Fibroblast of lung (primary cell): ENCODE measurements at regions not wholly inside any gene's neighbourhood (a gene's known extent, or its start where the extent isn't known, plus 50 kb on each side); places are given as distances from the start of the nearest gene placed in this dataset.

ENCODE experiments used
- DNase-seq, 2 donors: peaks; one replicate each; pipeline versions ENCODE4 v3.0.0 to v3.0.0-alpha.2; 2010; ENCODE audit warnings: low read depth in 2 of 2
- H2AFZ ChIP-seq: 2 replicates; pipeline ENCODE4 v1.5.1; 2012; ENCODE audit warnings: low read length, control low read depth, inconsistent platforms
- H3K27ac ChIP-seq: 2 replicates; pipeline ENCODE4 v1.5.1; 2011; ENCODE audit warnings: low read length, control low read depth; ENCODE audit not compliant: insufficient read depth
- H3K27me3 ChIP-seq: 2 replicates; pipeline ENCODE4 v1.5.1; 2011; ENCODE audit warnings: mild to moderate bottlenecking, low read length; ENCODE audit not compliant: control insufficient read depth, insufficient read depth
- H3K36me3 ChIP-seq: 2 replicates; pipeline ENCODE4 v1.5.1; 2011; ENCODE audit warnings: low read length; ENCODE audit not compliant: control insufficient read depth, insufficient read depth
- H3K4me1 ChIP-seq: 2 replicates; pipeline ENCODE4 v1.5.1; 2011; ENCODE audit warnings: low read length; ENCODE audit not compliant: control insufficient read depth, insufficient read depth; ENCODE audit errors: extremely low read depth
- H3K4me2 ChIP-seq: 2 replicates; pipeline ENCODE4 v1.5.1; 2011; ENCODE audit warnings: low read length, control low read depth; ENCODE audit not compliant: insufficient read depth; ENCODE audit errors: extremely low read depth
- H3K4me3 ChIP-seq, 4 experiments: fragments of 200-600 bp in 1 of 4; sonication (generic) in 1 of 4; replicated peaks in 1 of 4; 2 replicates each; pipeline ENCODE4 v1.5.1; 2011 to 2016; ENCODE audit warnings: low read length in 4 of 4, low read depth in 3 of 4, mild to moderate bottlenecking in 3 of 4, control low read depth in 2 of 4, inconsistent platforms in 1 of 4, mixed read lengths in 1 of 4; ENCODE audit not compliant: insufficient read depth in 1 of 4; ENCODE audit errors: control extremely low read depth in 1 of 4
- H3K79me2 ChIP-seq: 2 replicates; pipeline ENCODE4 v1.5.1; 2012; ENCODE audit warnings: mild to moderate bottlenecking, low read length, inconsistent platforms; ENCODE audit not compliant: control insufficient read depth, insufficient read depth
- H3K9ac ChIP-seq: 2 replicates; pipeline ENCODE4 v1.5.1; 2011; ENCODE audit warnings: mild to moderate bottlenecking, low read length, control low read depth; ENCODE audit not compliant: insufficient read depth
- H3K9me3 ChIP-seq: 2 replicates; pipeline ENCODE4 v1.5.1; 2012; ENCODE audit warnings: low read depth, low read length; ENCODE audit not compliant: control insufficient read depth, insufficient read depth
- H4K20me1 ChIP-seq: 2 replicates; pipeline ENCODE4 v1.5.1; 2011; ENCODE audit warnings: low read length; ENCODE audit not compliant: control insufficient read depth, insufficient read depth; ENCODE audit errors: extremely low read depth
- EZH2 ChIP-seq: IDR thresholded peaks from 2 replicates; pipeline ENCODE4 v1.5.1; 2012; ENCODE audit warnings: low read length, control low read depth, mild to moderate bottlenecking; ENCODE audit errors: missing control alignments
- TF ChIP-seq, protein P1 (sequence below), 2 donors: IDR thresholded peaks in 1 of 2; conservative IDR thresholded peaks in 1 of 2; 1 replicate in 1 of 2; 2 replicates in 1 of 2; pipeline ENCODE4 v1.5.1; 2011 to 2012; ENCODE audit warnings: low read length in 2 of 2, control low read depth in 1 of 2, inconsistent platforms in 1 of 2, low read depth in 1 of 2, mild to moderate bottlenecking in 1 of 2

DNA sequence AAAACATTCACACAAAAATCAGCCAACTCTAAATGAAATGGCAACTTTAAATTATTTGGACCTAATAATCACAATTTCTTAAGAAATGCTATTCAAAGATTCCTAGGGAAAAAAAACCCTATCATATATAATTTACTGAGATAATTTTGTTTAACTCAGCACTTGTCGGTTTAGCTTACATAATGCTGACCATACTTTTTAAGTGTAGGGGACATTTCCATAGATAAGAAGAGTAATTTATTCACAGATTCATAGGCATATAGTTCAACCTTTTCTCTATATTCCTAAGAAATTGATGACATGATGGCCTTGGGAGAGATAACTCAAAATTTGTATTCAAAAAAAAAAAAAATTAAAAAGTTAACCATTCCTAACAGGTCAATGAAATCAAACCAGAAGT, 260.8 kb upstream of the PGRMC2 start:
- no peak overlapping the region for H3K4me3 ChIP-seq
- no peak overlapping the region for H3K9ac ChIP-seq
- H3K27ac ChIP-seq = no peak overlapping the region
- H3K79me2 ChIP-seq = no peaks in the 10 kb centered on the region
- no peak overlapping the region for H2AFZ ChIP-seq
- no peaks in the 10 kb centered on the region for H4K20me1 ChIP-seq
- no peak for DNase-seq
- TF ChIP-seq EZH2 = no peak
- TF ChIP-seq, protein P1, sequence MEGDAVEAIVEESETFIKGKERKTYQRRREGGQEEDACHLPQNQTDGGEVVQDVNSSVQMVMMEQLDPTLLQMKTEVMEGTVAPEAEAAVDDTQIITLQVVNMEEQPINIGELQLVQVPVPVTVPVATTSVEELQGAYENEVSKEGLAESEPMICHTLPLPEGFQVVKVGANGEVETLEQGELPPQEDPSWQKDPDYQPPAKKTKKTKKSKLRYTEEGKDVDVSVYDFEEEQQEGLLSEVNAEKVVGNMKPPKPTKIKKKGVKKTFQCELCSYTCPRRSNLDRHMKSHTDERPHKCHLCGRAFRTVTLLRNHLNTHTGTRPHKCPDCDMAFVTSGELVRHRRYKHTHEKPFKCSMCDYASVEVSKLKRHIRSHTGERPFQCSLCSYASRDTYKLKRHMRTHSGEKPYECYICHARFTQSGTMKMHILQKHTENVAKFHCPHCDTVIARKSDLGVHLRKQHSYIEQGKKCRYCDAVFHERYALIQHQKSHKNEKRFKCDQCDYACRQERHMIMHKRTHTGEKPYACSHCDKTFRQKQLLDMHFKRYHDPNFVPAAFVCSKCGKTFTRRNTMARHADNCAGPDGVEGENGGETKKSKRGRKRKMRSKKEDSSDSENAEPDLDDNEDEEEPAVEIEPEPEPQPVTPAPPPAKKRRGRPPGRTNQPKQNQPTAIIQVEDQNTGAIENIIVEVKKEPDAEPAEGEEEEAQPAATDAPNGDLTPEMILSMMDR (conservative IDR thresholded peaks at IDR 0.05 in 1 of 2, IDR thresholded peaks at IDR 0.05 in 1 of 2; ENCODE audit: low read depth in 1 of 2, low read length in 2 of 2) = no peak
- H3K9me3 ChIP-seq = no peaks in the 10 kb centered on the region
- no peaks in the 10 kb centered on the region for H3K36me3 ChIP-seq
- no peak overlapping the region for H3K4me2 ChIP-seq
- no peaks in the 10 kb centered on the region for H3K27me3 ChIP-seq
- H3K4me1 ChIP-seq = no peaks in the 10 kb centered on the region

DNA sequence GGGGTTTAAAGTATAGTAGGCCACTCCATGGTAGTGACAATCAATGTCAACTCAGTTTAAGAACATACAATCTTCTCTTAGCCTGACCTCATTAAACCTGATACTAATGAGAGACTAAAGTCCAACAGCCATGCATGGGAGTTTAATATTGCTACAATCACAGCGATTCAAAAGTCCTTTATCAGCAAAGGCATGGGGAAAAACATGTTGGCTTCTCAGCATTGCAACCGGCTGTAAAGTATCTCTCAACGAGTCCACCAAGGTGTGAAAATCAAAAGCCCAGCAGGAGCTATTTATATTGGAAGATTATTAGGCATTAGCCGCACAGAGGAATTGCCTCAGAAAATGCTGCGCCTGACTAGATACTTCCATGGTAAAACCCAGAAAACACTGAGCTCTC, 256.7 kb upstream of the PGRMC2 start:
- H3K27me3 ChIP-seq = no peaks in the 10 kb centered on the region

DNA sequence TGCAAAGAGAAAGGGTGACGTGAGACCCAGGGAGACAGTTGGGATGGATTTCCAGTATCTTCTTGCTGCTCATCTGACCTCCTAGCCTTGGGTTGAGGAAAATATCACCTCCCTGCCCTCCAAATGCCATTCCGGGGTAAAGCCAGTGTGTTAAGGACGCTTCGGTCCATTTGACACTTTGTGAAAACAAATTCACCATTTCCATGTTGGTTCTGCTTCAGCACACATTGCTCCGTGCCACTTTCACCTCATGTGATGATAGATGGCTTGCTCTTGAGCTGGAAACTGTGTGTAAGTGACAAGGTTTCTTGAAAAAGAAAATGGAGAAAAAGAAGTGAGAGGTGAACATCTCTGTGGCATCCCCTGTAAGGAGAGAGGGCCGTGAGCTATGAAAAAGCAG, 256.1 kb upstream of the PGRMC2 start:
- Histone ChIP-seq H3K9ac (no peak overlapping the region), H4K20me1 (no peaks in the 10 kb centered on the region), H3K27me3 (no peaks in the 10 kb centered on the region), H3K79me2 (no peaks in the 10 kb centered on the region), H3K27ac (no peak overlapping the region), H2AFZ (no peak overlapping the region), H3K4me3 (no peak overlapping the region), H3K36me3 (no peaks in the 10 kb centered on the region), H3K9me3 (no peaks in the 10 kb centered on the region), H3K4me1 (no peaks in the 10 kb centered on the region), H3K4me2 (no peak overlapping the region)
- DNase-seq = no peak
- TF ChIP-seq, protein P1 (conservative IDR thresholded peaks at IDR 0.05 in 1 of 2, IDR thresholded peaks at IDR 0.05 in 1 of 2; ENCODE audit: low read depth in 1 of 2, low read length in 2 of 2) = no peak
- TF ChIP-seq EZH2 = no peak

More for the DNA sequence above, 256.7 kb upstream of the PGRMC2 start:
- H3K9ac ChIP-seq = no peak overlapping the region
- no peaks in the 10 kb centered on the region for H3K9me3 ChIP-seq
- H3K79me2 ChIP-seq = no peaks in the 10 kb centered on the region
- no peak overlapping the region for H3K4me2 ChIP-seq
- no peaks in the 10 kb centered on the region for H4K20me1 ChIP-seq
- no peak overlapping the region for H3K27ac ChIP-seq
- H3K4me3 ChIP-seq = no peak overlapping the region
- H3K4me1 ChIP-seq = no peaks in the 10 kb centered on the region
- H2AFZ ChIP-seq = no peak overlapping the region
- no peaks in the 10 kb centered on the region for H3K36me3 ChIP-seq
- TF ChIP-seq EZH2 = no peak
- TF ChIP-seq, protein P1 (conservative IDR thresholded peaks at IDR 0.05 in 1 of 2, IDR thresholded peaks at IDR 0.05 in 1 of 2; ENCODE audit: low read depth in 1 of 2, low read length in 2 of 2) = no peak
- no peak for DNase-seq
